Esophagus mucosa (tissue), 1 donor: ENCODE measurements at regions not wholly inside any gene's neighbourhood (a gene's known extent, or its start where the extent isn't known, plus 50 kb on each side); places are given as distances from the start of the nearest gene placed in this dataset.

Source experiments
- ATAC-seq: fragments of 200-7000 bp; cut with Tn5 transposase; one replicate; pipeline ENCODE4 v1.9.1; 2020
- donor health status: DM: yes; HTN: yes; CAD: no.

- ATAC-seq = no peak
These were observed 77.4 kb upstream of the SPATA13 start for GRCh38 chr13:24083141-24083540.

GRCh38 chr13:24083722-24084421, 76.6 kb upstream of the SPATA13 start:
- no peak for ATAC-seq

GRCh38 chr13:24085662-24086061, 74.9 kb upstream of the SPATA13 start:
- no peak for ATAC-seq

GRCh38 chr13:24086642-24087041, 73.9 kb upstream of the SPATA13 start:
- no peak for ATAC-seq

GRCh38 chr13:24087605-24088225, 72.8 kb upstream of the SPATA13 start:
- ATAC-seq = no peak

- no peak for ATAC-seq
These were observed 70.5 kb upstream of the SPATA13 start for GRCh38 chr13:24090049-24090448.

- no peak for ATAC-seq
These were observed 69.4 kb upstream of the SPATA13 start for GRCh38 chr13:24091080-24091479.

- no peak for ATAC-seq
These were observed 68.4 kb upstream of the SPATA13 start for GRCh38 chr13:24092108-24092507.

- no peak for ATAC-seq
These were observed 67.5 kb upstream of the SPATA13 start for GRCh38 chr13:24093047-24093446.

- no peak for ATAC-seq
These were observed 63.9 kb upstream of the SPATA13 start for GRCh38 chr13:24096659-24097058.

- peak; percentile 92 for ATAC-seq
These were observed 63.5 kb upstream of the SPATA13 start for GRCh38 chr13:24097064-24097463.

GRCh38 chr13:24097667-24098066, 62.9 kb upstream of the SPATA13 start:
- no peak for ATAC-seq

GRCh38 chr13:24099490-24099889, 61.0 kb upstream of the SPATA13 start:
- ATAC-seq = no peak

- no peak for ATAC-seq
These were observed 60.3 kb upstream of the SPATA13 start for GRCh38 chr13:24100188-24100587.

- ATAC-seq = no peak
These were observed 56.6 kb upstream of the SPATA13 start for GRCh38 chr13:24103782-24104372.

GRCh38 chr13:24104723-24105122, 55.8 kb upstream of the SPATA13 start:
- ATAC-seq = no peak

- ATAC-seq = no peak
These were observed 54.1 kb upstream of the SPATA13 start for GRCh38 chr13:24106429-24106828.

GRCh38 chr13:24107955-24108614, 52.4 kb upstream of the SPATA13 start:
- no peak for ATAC-seq

GRCh38 chr13:24108615-24108965, 51.9 kb upstream of the SPATA13 start:
- ATAC-seq = no peak

GRCh38 chr13:24110011-24110410, 50.5 kb upstream of the SPATA13 start:
- ATAC-seq = no peak
